DOHH2 (cell line): ENCODE measurements at regions not wholly inside any gene's neighbourhood (a gene's known extent, or its start where the extent isn't known, plus 50 kb on each side); places are given as distances from the start of the nearest gene placed in this dataset.

Experiments used
- EZH2phosphoT487 ChIP-seq: fragments of 200-600 bp; sonication (generic); IDR thresholded peaks from 2 replicates; pipeline ENCODE4 v1.6.1; 2017; ENCODE audit warnings: borderline replicate concordance, mild to moderate bottlenecking, antibody characterized with exemption, low read length, moderate library complexity, mixed read lengths
- TF ChIP-seq, protein P1 (sequence below): fragments of 200-600 bp; sonication (generic); IDR thresholded peaks from one replicate; pipeline ENCODE4 v1.5.1; 2014; ENCODE audit warnings: antibody characterized with exemption, mild to moderate bottlenecking, low read depth, low read length; ENCODE audit not compliant: poor library complexity, severe bottlenecking

GRCh38 chr7:124550036-124550435 lies 215.6 kb downstream of the GPR37 start:
- TF ChIP-seq, protein P1, sequence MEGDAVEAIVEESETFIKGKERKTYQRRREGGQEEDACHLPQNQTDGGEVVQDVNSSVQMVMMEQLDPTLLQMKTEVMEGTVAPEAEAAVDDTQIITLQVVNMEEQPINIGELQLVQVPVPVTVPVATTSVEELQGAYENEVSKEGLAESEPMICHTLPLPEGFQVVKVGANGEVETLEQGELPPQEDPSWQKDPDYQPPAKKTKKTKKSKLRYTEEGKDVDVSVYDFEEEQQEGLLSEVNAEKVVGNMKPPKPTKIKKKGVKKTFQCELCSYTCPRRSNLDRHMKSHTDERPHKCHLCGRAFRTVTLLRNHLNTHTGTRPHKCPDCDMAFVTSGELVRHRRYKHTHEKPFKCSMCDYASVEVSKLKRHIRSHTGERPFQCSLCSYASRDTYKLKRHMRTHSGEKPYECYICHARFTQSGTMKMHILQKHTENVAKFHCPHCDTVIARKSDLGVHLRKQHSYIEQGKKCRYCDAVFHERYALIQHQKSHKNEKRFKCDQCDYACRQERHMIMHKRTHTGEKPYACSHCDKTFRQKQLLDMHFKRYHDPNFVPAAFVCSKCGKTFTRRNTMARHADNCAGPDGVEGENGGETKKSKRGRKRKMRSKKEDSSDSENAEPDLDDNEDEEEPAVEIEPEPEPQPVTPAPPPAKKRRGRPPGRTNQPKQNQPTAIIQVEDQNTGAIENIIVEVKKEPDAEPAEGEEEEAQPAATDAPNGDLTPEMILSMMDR, result no peak
- TF ChIP-seq EZH2phosphoT487, result no peak
